ENCODE measurements at regions not wholly inside any gene's neighbourhood (a gene's known extent, or its start where the extent isn't known, plus 50 kb on each side); places are given as distances from the start of the nearest gene placed in this dataset.
"Not testable (repeated sequence)": the region's sequence is repeated elsewhere in the genome, so short reads cannot be mapped to it uniquely, and the experiment has no call there.

GRCh38 chr6:168871642-168872315 lies 381.9 kb downstream of the THBS2 start:
- DNase-seq = no peak

- no peak for DNase-seq
These were observed 382.7 kb downstream of the THBS2 start for GRCh38 chr6:168870982-168871381.

- DNase-seq = no peak
These were observed 386.2 kb downstream of the THBS2 start for GRCh38 chr6:168867247-168868102.

- no peak for DNase-seq
These were observed 387.1 kb downstream of the THBS2 start for GRCh38 chr6:168866534-168866933.

- no peak for DNase-seq
These were observed 388.1 kb downstream of the THBS2 start for GRCh38 chr6:168865522-168865921.

- DNase-seq = no peak
These were observed 388.8 kb downstream of the THBS2 start for GRCh38 chr6:168864541-168865460.

- DNase-seq = no peak
These were observed 390.2 kb downstream of the THBS2 start for GRCh38 chr6:168863467-168863866.

- no peak for DNase-seq
These were observed 391.2 kb downstream of the THBS2 start for GRCh38 chr6:168862346-168862980.

GRCh38 chr6:168860987-168861386 lies 392.7 kb downstream of the THBS2 start:
- no peak for DNase-seq

GRCh38 chr6:168860341-168860740 lies 393.3 kb downstream of the THBS2 start:
- DNase-seq = no peak

- DNase-seq = no peak
These were observed 394.7 kb downstream of the THBS2 start for GRCh38 chr6:168858926-168859325.

GRCh38 chr6:168856914-168857313 lies 396.7 kb downstream of the THBS2 start:
- no peak for DNase-seq

- DNase-seq = no peak
These were observed 401.2 kb downstream of the THBS2 start for GRCh38 chr6:168852376-168852884.

GRCh38 chr6:168851460-168852375 lies 401.9 kb downstream of the THBS2 start:
- no peak for DNase-seq

- not testable (repeated sequence) for DNase-seq
These were observed 403.5 kb downstream of the THBS2 start for GRCh38 chr6:168850027-168850736.

GRCh38 chr6:168849459-168849858 lies 404.2 kb downstream of the THBS2 start:
- no peak for DNase-seq

GRCh38 chr6:168848797-168849196 lies 404.8 kb downstream of the THBS2 start:
- no peak for DNase-seq

GRCh38 chr6:168844821-168845609 lies 404.0 kb downstream of the SMOC2 start:
- DNase-seq = no peak

- DNase-seq = not testable (repeated sequence)
These were observed 401.7 kb downstream of the SMOC2 start for GRCh38 chr6:168842632-168843212.
